Right atrium auricular region (tissue), 2 donors: ENCODE measurements at regions not wholly inside any gene's neighbourhood (a gene's known extent, or its start where the extent isn't known, plus 50 kb on each side); places are given as distances from the start of the nearest gene placed in this dataset.
"Not testable (repeated sequence)": the region's sequence is repeated elsewhere in the genome, so short reads cannot be mapped to it uniquely, and the experiment has no call there.

ENCODE experiments used
- DNase-seq: peaks from one replicate; pipeline ENCODE4 v3.0.0-alpha.2; 2019; ENCODE audit warnings: low spot score
- H3K27ac ChIP-seq, 2 donors: fragments of 200-600 bp; sonication (generic); 1 replicate in 1 of 2; 2 replicates in 1 of 2; pipeline ENCODE4 v1.5.1; 2016 to 2019
- H3K27me3 ChIP-seq, 2 donors: fragments of 200-600 bp; sonication (generic); one replicate each; pipeline versions ENCODE4 v1.5.1 to v1.6.0; 2017 to 2019
- H3K36me3 ChIP-seq: fragments of 200-600 bp; sonication (generic); one replicate; pipeline ENCODE4 v1.5.1; 2016
- H3K4me1 ChIP-seq, 2 donors: fragments of 200-600 bp; sonication (generic); one replicate each; pipeline versions ENCODE4 v1.5.1 to v1.6.0; 2017 to 2019
- H3K4me3 ChIP-seq, 2 donors: fragments of 200-600 bp; sonication (generic); 1 replicate in 1 of 2; 2 replicates in 1 of 2; pipeline ENCODE4 v1.5.1; 2017 to 2019; ENCODE audit warnings: mild to moderate bottlenecking in 1 of 2, moderate library complexity in 1 of 2
- H3K9me3 ChIP-seq, 2 donors: fragments of 200-600 bp; sonication (generic); one replicate each; pipeline ENCODE4 v1.5.1; 2019
- TF ChIP-seq, protein P1 (sequence below), 2 donors: fragments of 200-600 bp; sonication (generic); IDR thresholded peaks; one replicate each; pipeline ENCODE4 v1.5.1; 2019; ENCODE audit warnings: antibody characterized with exemption in 2 of 2

- H3K4me3 ChIP-seq: no peak overlapping the region
Observed at GRCh38 chr15:69613182-69613581, 160.6 kb downstream of the RPLP1 start.

GRCh38 chr15:69613988-69614387, 161.4 kb downstream of the RPLP1 start:
- no peaks in the 10 kb centered on the region for H3K9me3 ChIP-seq
- no peaks in the 10 kb centered on the region for H3K36me3 ChIP-seq
- no peaks in the 10 kb centered on the region for H3K27me3 ChIP-seq
- TF ChIP-seq, protein P1, sequence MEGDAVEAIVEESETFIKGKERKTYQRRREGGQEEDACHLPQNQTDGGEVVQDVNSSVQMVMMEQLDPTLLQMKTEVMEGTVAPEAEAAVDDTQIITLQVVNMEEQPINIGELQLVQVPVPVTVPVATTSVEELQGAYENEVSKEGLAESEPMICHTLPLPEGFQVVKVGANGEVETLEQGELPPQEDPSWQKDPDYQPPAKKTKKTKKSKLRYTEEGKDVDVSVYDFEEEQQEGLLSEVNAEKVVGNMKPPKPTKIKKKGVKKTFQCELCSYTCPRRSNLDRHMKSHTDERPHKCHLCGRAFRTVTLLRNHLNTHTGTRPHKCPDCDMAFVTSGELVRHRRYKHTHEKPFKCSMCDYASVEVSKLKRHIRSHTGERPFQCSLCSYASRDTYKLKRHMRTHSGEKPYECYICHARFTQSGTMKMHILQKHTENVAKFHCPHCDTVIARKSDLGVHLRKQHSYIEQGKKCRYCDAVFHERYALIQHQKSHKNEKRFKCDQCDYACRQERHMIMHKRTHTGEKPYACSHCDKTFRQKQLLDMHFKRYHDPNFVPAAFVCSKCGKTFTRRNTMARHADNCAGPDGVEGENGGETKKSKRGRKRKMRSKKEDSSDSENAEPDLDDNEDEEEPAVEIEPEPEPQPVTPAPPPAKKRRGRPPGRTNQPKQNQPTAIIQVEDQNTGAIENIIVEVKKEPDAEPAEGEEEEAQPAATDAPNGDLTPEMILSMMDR (IDR thresholded peaks at IDR 0.05): no peak
- no peak overlapping the region for H3K27ac ChIP-seq
- DNase-seq: no peak
- no peak overlapping the region for H3K4me3 ChIP-seq
- H3K4me1 ChIP-seq: no peaks in the 10 kb centered on the region

More at GRCh38 chr15:69613182-69613581, 160.6 kb downstream of the RPLP1 start:
- TF ChIP-seq, protein P1 (IDR thresholded peaks at IDR 0.05): no peak
- Histone ChIP-seq H3K36me3 (no peaks in the 10 kb centered on the region), H3K27me3 (no peaks in the 10 kb centered on the region), H3K4me1 (no peaks in the 10 kb centered on the region), H3K27ac (no peak overlapping the region), H3K9me3 (no peaks in the 10 kb centered on the region)
- no peak for DNase-seq

DNA sequence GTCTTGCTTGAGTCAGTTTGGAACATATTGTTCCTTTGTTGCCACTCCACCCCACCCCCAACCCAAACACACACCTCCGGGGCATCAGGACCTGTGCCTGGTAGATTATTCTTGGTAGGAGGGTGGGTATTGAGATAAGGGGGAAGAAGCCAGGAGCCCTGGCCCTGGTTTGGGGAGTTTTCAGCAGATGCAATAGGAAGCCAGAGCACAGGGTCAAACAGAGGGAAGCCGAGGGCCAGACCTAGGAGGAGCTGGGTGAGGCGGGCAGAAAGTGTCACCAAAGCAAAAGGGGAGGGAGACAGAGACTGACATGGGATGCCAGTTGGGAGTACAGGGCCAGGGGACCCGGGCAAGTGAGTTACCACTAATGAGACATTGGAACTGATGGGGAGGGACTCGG, 163.1 kb downstream of the RPLP1 start:
- DNase-seq: peak; percentile 36
- Histone ChIP-seq H3K4me1 (no peaks in the 10 kb centered on the region), H3K9me3 (no peaks in the 10 kb centered on the region), H3K4me3 (no peak overlapping the region), H3K27ac (no peak overlapping the region), H3K27me3 (no peaks in the 10 kb centered on the region), H3K36me3 (no peaks in the 10 kb centered on the region)
- TF ChIP-seq, protein P1 (IDR thresholded peaks at IDR 0.05): no peak

- Histone ChIP-seq H3K36me3 (no peaks in the 10 kb centered on the region), H3K9me3 (no peaks in the 10 kb centered on the region), H3K4me1 (no peaks in the 10 kb centered on the region), H3K4me3 (no peak overlapping the region), H3K27me3 (no peaks in the 10 kb centered on the region), H3K27ac (no peak overlapping the region)
- TF ChIP-seq, protein P1 (IDR thresholded peaks at IDR 0.05): no peak
- DNase-seq: peak; percentile 1
Observed at GRCh38 chr15:69616558-69616957, 163.9 kb downstream of the RPLP1 start.

GRCh38 chr15:69617144-69617543, 164.5 kb downstream of the RPLP1 start:
- not testable (repeated sequence) for DNase-seq, H3K4me1 ChIP-seq, H3K36me3 ChIP-seq, H3K4me3 ChIP-seq, H3K27ac ChIP-seq, H3K27me3 ChIP-seq, H3K9me3 ChIP-seq

DNA sequence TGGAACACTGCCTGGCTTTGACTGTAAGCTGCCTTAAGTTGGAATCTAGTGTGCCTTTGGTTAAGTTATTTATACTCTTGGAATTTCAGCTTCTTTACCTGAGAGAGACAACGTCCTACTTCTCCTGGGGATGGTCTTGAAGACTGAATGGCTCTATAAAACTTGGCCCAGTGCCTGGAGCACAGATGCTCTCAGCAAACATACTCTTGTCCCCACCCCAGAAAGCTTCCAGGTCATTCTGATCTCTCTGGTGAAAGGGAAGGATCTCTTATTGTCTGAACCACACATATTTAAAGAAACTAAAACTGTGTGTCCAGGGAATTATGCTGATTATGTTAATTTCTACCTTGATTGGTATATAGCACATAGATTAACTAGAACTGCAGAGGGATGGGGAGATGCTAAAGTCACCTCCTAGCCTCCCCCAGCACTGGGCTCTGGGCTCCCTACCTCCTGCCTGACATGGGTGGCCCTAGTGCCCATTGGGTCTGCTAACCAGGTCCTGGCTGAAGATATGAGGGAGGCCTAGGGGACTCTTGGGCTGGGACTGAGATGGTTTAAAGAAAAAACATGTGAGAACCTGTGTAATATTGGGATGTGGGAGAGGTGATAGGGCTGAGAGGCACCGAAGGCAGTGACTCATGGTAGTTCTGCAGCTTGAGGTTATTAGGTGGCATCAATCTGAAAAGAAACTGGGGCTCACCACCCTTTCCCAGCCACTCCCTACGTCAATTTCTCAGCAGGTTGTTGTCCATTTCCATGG, 171.0 kb downstream of the RPLP1 start:
- H3K27me3 ChIP-seq: no peaks in the 10 kb centered on the region
- no peaks in the 10 kb centered on the region for H3K9me3 ChIP-seq
- TF ChIP-seq, protein P1 (IDR thresholded peaks at IDR 0.05): no peak
- H3K4me3 ChIP-seq: no peak overlapping the region
- H3K4me1 ChIP-seq: no peaks in the 10 kb centered on the region
- no peak overlapping the region for H3K27ac ChIP-seq
- DNase-seq: no peak
- H3K36me3 ChIP-seq: no peaks in the 10 kb centered on the region
